H9 (cell line): ENCODE measurements at regions not wholly inside any gene's neighbourhood (a gene's known extent, or its start where the extent isn't known, plus 50 kb on each side); places are given as distances from the start of the nearest gene placed in this dataset.

Source experiments
- DNase-seq: peaks from one replicate; pipeline ENCODE4 v3.0.0-alpha.2; 2017
- H2AFZ ChIP-seq: one replicate; pipeline ENCODE4 v1.6.1; 2013; ENCODE audit warnings: mild to moderate bottlenecking, low read length, control low read depth, moderate library complexity
- H2AK5ac ChIP-seq: 2 replicates; pipeline ENCODE4 v1.6.1; 2013; ENCODE audit warnings: low read length, control low read depth, mixed read lengths; ENCODE audit not compliant: insufficient read length
- H2BK120ac ChIP-seq: one replicate; pipeline ENCODE4 v1.6.1; 2013; ENCODE audit warnings: low read depth, mild to moderate bottlenecking, low read length, control low read depth, inconsistent platforms; ENCODE audit not compliant: poor library complexity, severe bottlenecking
- H2BK12ac ChIP-seq: 2 replicates; pipeline ENCODE4 v1.6.1; 2013; ENCODE audit warnings: low read length, control low read depth, mixed read lengths, low read depth; ENCODE audit not compliant: insufficient read length
- H2BK15ac ChIP-seq: 2 replicates; pipeline ENCODE4 v1.6.1; 2013; ENCODE audit warnings: low read depth, low read length, control low read depth
- H2BK20ac ChIP-seq: one replicate; pipeline ENCODE4 v1.6.1; 2013; ENCODE audit warnings: low read depth, mild to moderate bottlenecking, low read length, control low read depth, inconsistent platforms; ENCODE audit not compliant: poor library complexity, severe bottlenecking
- H2BK5ac ChIP-seq: 2 replicates; pipeline ENCODE4 v1.6.1; 2013; ENCODE audit warnings: low read length, control low read depth, mixed read lengths; ENCODE audit not compliant: insufficient read length
- H3K14ac ChIP-seq: 2 replicates; pipeline ENCODE4 v1.6.1; 2013; ENCODE audit warnings: low read length, control low read depth; ENCODE audit not compliant: insufficient read depth
- H3K18ac ChIP-seq: 2 replicates; pipeline ENCODE4 v1.6.1; 2013; ENCODE audit warnings: low read depth, mild to moderate bottlenecking, mixed read lengths, low read length, control low read depth; ENCODE audit not compliant: insufficient read length
- H3K23ac ChIP-seq: 2 replicates; pipeline ENCODE4 v1.6.1; 2013; ENCODE audit warnings: low read length, control low read depth, mixed read lengths, low read depth; ENCODE audit not compliant: insufficient read length
- H3K23me2 ChIP-seq: 2 replicates; pipeline ENCODE4 v1.6.1; 2013; ENCODE audit warnings: low read depth, mild to moderate bottlenecking, mixed read lengths, low read length, control low read depth; ENCODE audit not compliant: insufficient read length, poor library complexity, severe bottlenecking
- H3K27ac ChIP-seq: 2 replicates; pipeline ENCODE4 v1.5.1; 2013; ENCODE audit warnings: low read length, control low read depth, mixed read lengths, low read depth; ENCODE audit not compliant: insufficient read length
- H3K27me3 ChIP-seq: 2 replicates; pipeline ENCODE4 v1.6.1; 2013; ENCODE audit warnings: low read length, control low read depth, inconsistent platforms; ENCODE audit not compliant: insufficient read depth
- H3K4ac ChIP-seq: 2 replicates; pipeline ENCODE4 v1.6.1; 2013; ENCODE audit warnings: low read depth, mild to moderate bottlenecking, control low read depth, inconsistent platforms, low read length, moderate library complexity
- H3K4me1 ChIP-seq: 2 replicates; pipeline ENCODE4 v1.6.1; 2013; ENCODE audit warnings: low read length, control low read depth, inconsistent platforms; ENCODE audit not compliant: insufficient read depth
- H3K4me2 ChIP-seq: 2 replicates; pipeline ENCODE4 v1.6.1; 2013; ENCODE audit warnings: low read length, control low read depth, mixed read lengths; ENCODE audit not compliant: insufficient read length, insufficient read depth
- H3K56ac ChIP-seq: 2 replicates; pipeline ENCODE4 v1.6.1; 2013; ENCODE audit warnings: low read depth, mild to moderate bottlenecking, mixed read lengths, low read length, control low read depth; ENCODE audit not compliant: insufficient read length
- H3K79me1 ChIP-seq: 2 replicates; pipeline ENCODE4 v1.6.1; 2013; ENCODE audit warnings: low read depth, mild to moderate bottlenecking, moderate library complexity, low read length, control low read depth, inconsistent platforms; ENCODE audit not compliant: insufficient read depth, poor library complexity, severe bottlenecking
- H3K79me2 ChIP-seq: 2 replicates; pipeline ENCODE4 v1.6.1; 2013; ENCODE audit warnings: low read length, control low read depth, inconsistent platforms; ENCODE audit not compliant: insufficient read depth
- H3K9ac ChIP-seq: 2 replicates; pipeline ENCODE4 v1.6.1; 2013; ENCODE audit warnings: low read length, control low read depth, mixed read lengths; ENCODE audit not compliant: insufficient read length; ENCODE audit errors: extremely low read depth
- H3K9me3 ChIP-seq: one replicate; pipeline ENCODE4 v1.6.1; 2013; ENCODE audit warnings: low read depth, low read length, inconsistent platforms; ENCODE audit not compliant: control insufficient read depth
- H3T11ph ChIP-seq: one replicate; pipeline ENCODE4 v1.6.1; 2013; ENCODE audit warnings: mild to moderate bottlenecking, low read length, control low read depth, inconsistent platforms
- H4K20me1 ChIP-seq: one replicate; pipeline ENCODE4 v1.6.1; 2013; ENCODE audit not compliant: control insufficient read depth, insufficient read length, insufficient read depth
- H4K5ac ChIP-seq: 2 replicates; pipeline ENCODE4 v1.6.1; 2013; ENCODE audit warnings: low read depth, mild to moderate bottlenecking, mixed read lengths, low read length, control low read depth; ENCODE audit not compliant: insufficient read length
- H4K8ac ChIP-seq: replicated peaks from 2 replicates; pipeline ENCODE4 v1.6.1; 2013; ENCODE audit warnings: low read length, control low read depth, mixed read lengths, low read depth; ENCODE audit not compliant: insufficient read length
- H4K91ac ChIP-seq: 2 replicates; pipeline ENCODE4 v1.6.1; 2013; ENCODE audit warnings: low read depth, mild to moderate bottlenecking, moderate library complexity, mixed read lengths, low read length, control low read depth; ENCODE audit not compliant: insufficient read length
- H3K27ac Mint-ChIP-seq, 3 experiments: 2 replicates in 2 of 3; 3 replicates in 1 of 3; pipeline ENCODE4 v1.8.0; 2020 to 2021; ENCODE audit warnings: mixed read lengths in 3 of 3, mild to moderate bottlenecking in 1 of 3, moderate library complexity in 1 of 3
- H3K27me3 Mint-ChIP-seq: 2 replicates; pipeline ENCODE4 v1.8.0; 2021; ENCODE audit warnings: low read depth, mild to moderate bottlenecking, moderate library complexity, mixed read lengths
- H3K36me3 Mint-ChIP-seq, 3 experiments: 2 replicates in 2 of 3; 3 replicates in 1 of 3; pipeline ENCODE4 v1.8.0; 2020 to 2021; ENCODE audit warnings: low read depth in 3 of 3, mixed read lengths in 3 of 3; ENCODE audit not compliant: insufficient read depth in 1 of 3
- H3K4me1 Mint-ChIP-seq, 2 experiments: 2 replicates each; pipeline ENCODE4 v1.8.0; 2020; ENCODE audit warnings: mixed read lengths in 2 of 2
- H3K4me3 Mint-ChIP-seq, 2 experiments: 2 replicates in 1 of 2; 3 replicates in 1 of 2; pipeline ENCODE4 v1.8.0; 2020 to 2021; ENCODE audit warnings: mild to moderate bottlenecking in 2 of 2, mixed read lengths in 2 of 2, moderate library complexity in 1 of 2
- H3K9me3 Mint-ChIP-seq, 2 experiments: 2 replicates in 1 of 2; 3 replicates in 1 of 2; pipeline ENCODE4 v1.8.0; 2020; ENCODE audit warnings: mild to moderate bottlenecking in 2 of 2, mixed read lengths in 2 of 2, moderate library complexity in 1 of 2
- CTCF ChIP-seq: fragments of 200-600 bp; sonication (generic); conservative IDR thresholded peaks from 3 replicates; pipeline ENCODE4 v1.8.0; 2021; ENCODE audit warnings: antibody characterized with exemption, mild to moderate bottlenecking
- WGBS: extraction: QIAGEN DNeasy Blood & Tissue Kit; methylation state at CpG from one replicate; pipeline ENCODE4 v1.1.7; 2013; ENCODE audit warnings: missing lambda C conversion rate, low lambda C conversion rate, mixed read lengths; ENCODE audit not compliant: insufficient read length; ENCODE audit errors: extremely low coverage; 5-methylcytosine and 5-hydroxymethylcytosine counted together

GRCh38 chr11:90744169-90744568 is 521.3 kb upstream of the CHORDC1 start:
- Histone ChIP-seq H2BK15ac (no peak overlapping the region), H3K9ac (no peak overlapping the region), H3T11ph (no peak overlapping the region), H4K91ac (no peak overlapping the region), H2BK20ac (no peak overlapping the region), H3K14ac (no peak overlapping the region), H3K56ac (no peak overlapping the region), H3K27me3 (no peaks in the 10 kb centered on the region), H3K23me2 (no peaks in the 10 kb centered on the region), H2BK5ac (no peak overlapping the region), H2AFZ (no peak overlapping the region), H3K9me3 (peaks cover 10% of the 10 kb centered on the region), H2AK5ac (no peak overlapping the region), H2BK12ac (no peak overlapping the region), H3K4me2 (no peak overlapping the region), H3K27ac (no peak overlapping the region), H4K20me1 (no peaks in the 10 kb centered on the region), H3K79me1 (no peaks in the 10 kb centered on the region), H3K79me2 (no peaks in the 10 kb centered on the region), H3K23ac (no peak overlapping the region), H3K4me1 (no peaks in the 10 kb centered on the region), H3K4ac (no peak overlapping the region), H4K5ac (no peak overlapping the region), H4K8ac (no peak overlapping the region), H3K18ac (no peak overlapping the region), H2BK120ac (no peak overlapping the region)
- no peak overlapping the region for H3K27ac Mint-ChIP-seq
- H3K27me3 Mint-ChIP-seq, result no peaks in the 10 kb centered on the region
- H3K36me3 Mint-ChIP-seq, result peaks cover 4 to 24% (median 5%) of the 10 kb centered on the region in 3 experiments; a peak in 6 of 7 replicates
- H3K9me3 Mint-ChIP-seq, result peaks cover 18 to 22% of the 10 kb centered on the region in 2 experiments
- H3K4me1 Mint-ChIP-seq, result no peaks in the 10 kb centered on the region
- no CpG with 5 or more reads among the region's 1 CpG for WGBS
- no peak for DNase-seq
- no peak overlapping the region for H3K4me3 Mint-ChIP-seq
- no peak for TF ChIP-seq CTCF
